ENCODE measurements at regions not wholly inside any gene's neighbourhood (a gene's known extent, or its start where the extent isn't known, plus 50 kb on each side); places are given as distances from the start of the nearest gene placed in this dataset.

DNA sequence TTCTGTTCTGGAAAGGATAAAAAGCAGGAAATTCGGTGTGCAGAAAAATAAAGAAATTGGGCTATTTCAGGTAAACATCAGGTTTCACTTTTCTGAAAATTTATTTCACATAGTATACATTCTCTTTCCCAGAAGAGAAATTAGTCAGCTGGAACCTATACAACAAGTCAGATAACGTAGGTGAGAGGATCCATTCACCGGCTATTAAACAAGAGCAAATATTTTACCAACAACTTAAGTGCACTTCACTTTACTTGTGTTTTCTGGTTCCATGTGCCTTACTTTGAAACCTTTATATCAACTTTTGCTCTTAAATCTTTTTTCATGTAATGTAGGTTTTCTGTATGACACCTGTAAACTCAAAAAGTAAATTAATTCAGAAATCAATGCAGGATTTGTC lies 839.7 kb downstream of the CDH11 start:
- no peaks in the 10 kb centered on the region for H3K27me3 ChIP-seq
- H3K4me1 ChIP-seq: no peaks in the 10 kb centered on the region
- peaks cover 0 to 15% (median 0%) of the 10 kb centered on the region in 3 donors for H3K9me3 ChIP-seq
- intact Hi-C loops (cut with DNase I; ENCODE audit: low total_unique reads): loop anchor here (5.0 kb wide), 1 partner anchor 1185 kb away; no protein-coding TSS in a partner anchor
- no peak for DNase-seq
- H3K27ac ChIP-seq: no peak overlapping the region
- H3K4me3 ChIP-seq: no peak overlapping the region
- no peaks in the 10 kb centered on the region for H3K36me3 ChIP-seq
- TF ChIP-seq, protein P1, sequence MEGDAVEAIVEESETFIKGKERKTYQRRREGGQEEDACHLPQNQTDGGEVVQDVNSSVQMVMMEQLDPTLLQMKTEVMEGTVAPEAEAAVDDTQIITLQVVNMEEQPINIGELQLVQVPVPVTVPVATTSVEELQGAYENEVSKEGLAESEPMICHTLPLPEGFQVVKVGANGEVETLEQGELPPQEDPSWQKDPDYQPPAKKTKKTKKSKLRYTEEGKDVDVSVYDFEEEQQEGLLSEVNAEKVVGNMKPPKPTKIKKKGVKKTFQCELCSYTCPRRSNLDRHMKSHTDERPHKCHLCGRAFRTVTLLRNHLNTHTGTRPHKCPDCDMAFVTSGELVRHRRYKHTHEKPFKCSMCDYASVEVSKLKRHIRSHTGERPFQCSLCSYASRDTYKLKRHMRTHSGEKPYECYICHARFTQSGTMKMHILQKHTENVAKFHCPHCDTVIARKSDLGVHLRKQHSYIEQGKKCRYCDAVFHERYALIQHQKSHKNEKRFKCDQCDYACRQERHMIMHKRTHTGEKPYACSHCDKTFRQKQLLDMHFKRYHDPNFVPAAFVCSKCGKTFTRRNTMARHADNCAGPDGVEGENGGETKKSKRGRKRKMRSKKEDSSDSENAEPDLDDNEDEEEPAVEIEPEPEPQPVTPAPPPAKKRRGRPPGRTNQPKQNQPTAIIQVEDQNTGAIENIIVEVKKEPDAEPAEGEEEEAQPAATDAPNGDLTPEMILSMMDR (IDR thresholded peaks at IDR 0.05): no peak

- no peak overlapping the region for H3K27ac ChIP-seq
- H3K36me3 ChIP-seq: no peaks in the 10 kb centered on the region
- TF ChIP-seq, protein P1 (IDR thresholded peaks at IDR 0.05): no peak
- no peaks in the 10 kb centered on the region for H3K27me3 ChIP-seq
- H3K4me1 ChIP-seq: no peaks in the 10 kb centered on the region
- H3K4me3 ChIP-seq: no peak overlapping the region
- no peak for DNase-seq
- peaks cover 0 to 10% (median 0%) of the 10 kb centered on the region in 3 donors for H3K9me3 ChIP-seq
- intact Hi-C loops (cut with DNase I; ENCODE audit: low total_unique reads): loop anchor here (5.0 kb wide), 1 partner anchor 1183 kb away; no protein-coding TSS in a partner anchor
Measured at GRCh38 chr16:64280317-64280716, 841.5 kb downstream of the CDH11 start.

GRCh38 chr16:64278196-64278595 lies 843.7 kb downstream of the CDH11 start:
- intact Hi-C loops (cut with DNase I; ENCODE audit: low total_unique reads): no loop called here
- Histone ChIP-seq H3K27me3 (no peaks in the 10 kb centered on the region), H3K9me3 (no peaks in the 10 kb centered on the region), H3K4me3 (no peak overlapping the region), H3K27ac (no peak overlapping the region), H3K36me3 (no peaks in the 10 kb centered on the region), H3K4me1 (no peaks in the 10 kb centered on the region)
- TF ChIP-seq, protein P1 (IDR thresholded peaks at IDR 0.05): no peak
- DNase-seq: no peak

DNA sequence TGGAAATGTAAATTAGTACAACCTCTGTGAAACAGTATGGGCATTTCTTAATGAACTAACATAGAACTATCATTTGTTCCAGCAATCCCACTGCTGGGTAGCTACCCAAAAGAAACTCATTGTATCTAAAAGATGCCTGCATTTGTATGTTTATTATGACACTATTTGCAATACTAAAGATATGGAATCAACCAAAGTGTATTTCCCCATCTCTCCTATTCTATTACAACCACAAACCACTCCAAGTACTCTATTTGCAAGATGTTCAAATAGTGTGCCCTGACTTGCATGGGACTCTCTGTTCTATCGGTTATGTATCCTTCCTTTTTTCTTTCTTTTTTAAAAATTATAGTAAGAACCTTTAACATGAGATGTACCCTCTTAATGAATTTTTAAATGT lies 845.2 kb downstream of the CDH11 start:
- TF ChIP-seq, protein P1 (IDR thresholded peaks at IDR 0.05): no peak
- Histone ChIP-seq H3K4me1 (no peaks in the 10 kb centered on the region), H3K27me3 (no peaks in the 10 kb centered on the region), H3K4me3 (no peak overlapping the region), H3K36me3 (no peaks in the 10 kb centered on the region), H3K9me3 (no peaks in the 10 kb centered on the region), H3K27ac (no peak overlapping the region)
- intact Hi-C loops (cut with DNase I; ENCODE audit: low total_unique reads): no loop called here
- no peak for DNase-seq

GRCh38 chr16:64272028-64272427 lies 849.8 kb downstream of the CDH11 start:
- Histone ChIP-seq H3K27me3 (no peaks in the 10 kb centered on the region), H3K27ac (no peak overlapping the region), H3K36me3 (no peaks in the 10 kb centered on the region), H3K4me3 (no peak overlapping the region), H3K9me3 (peaks cover 0 to 5% (median 0%) of the 10 kb centered on the region in 3 donors), H3K4me1 (no peaks in the 10 kb centered on the region)
- no peak for DNase-seq
- TF ChIP-seq, protein P1 (IDR thresholded peaks at IDR 0.05): no peak
- intact Hi-C loops (cut with DNase I; ENCODE audit: low total_unique reads): no loop called here

- no peak overlapping the region for H3K27ac ChIP-seq
- H3K9me3 ChIP-seq: peaks cover 0 to 5% (median 0%) of the 10 kb centered on the region in 3 donors
- DNase-seq: no peak
Measured at GRCh38 chr16:64269756-64270155, 852.1 kb downstream of the CDH11 start.

More at GRCh38 chr16:64269756-64270155, 852.1 kb downstream of the CDH11 start:
- intact Hi-C loops (cut with DNase I; ENCODE audit: low total_unique reads): no loop called here
- Histone ChIP-seq H3K4me1 (no peaks in the 10 kb centered on the region), H3K27me3 (no peaks in the 10 kb centered on the region), H3K4me3 (no peak overlapping the region), H3K36me3 (no peaks in the 10 kb centered on the region)
- TF ChIP-seq, protein P1 (IDR thresholded peaks at IDR 0.05): no peak

All from tibial artery (tissue), 4 donors.